Activated CD4-positive, alpha-beta memory T cell treated with anti-CD3 and anti-CD28 coated beads, Interleukin-2, amount 10 ng/mL, durations not matched to agents 7 days and 5 days (primary cell): ENCODE measurements at regions not wholly inside any gene's neighbourhood (a gene's known extent, or its start where the extent isn't known, plus 50 kb on each side); places are given as distances from the start of the nearest gene placed in this dataset.

ENCODE experiments used
- CTCF ChIA-PET: fragments of 350-600 bp; sonication (Branson Sonifier 250); formaldehyde crosslinking; loops from one replicate; lab custom pipeline; 2021; ENCODE audit warnings: antibody characterized with exemption, inconsistent platforms; lab: Charles Lee
- POLR2A ChIA-PET: fragments of 350-600 bp; sonication (Branson Sonifier 250); formaldehyde crosslinking; loops from one replicate; lab custom pipeline; 2021; ENCODE audit warnings: antibody characterized with exemption; lab: Charles Lee
- DNase-seq: peaks from one replicate; pipeline ENCODE4 v3.0.0-alpha.2; 2020
- H3K27ac Mint-ChIP-seq: one replicate; pipeline ENCODE4 v1.8.0; 2021; ENCODE audit warnings: mild to moderate bottlenecking, mixed read lengths
- H3K27me3 Mint-ChIP-seq: one replicate; pipeline ENCODE4 v1.8.0; 2021; ENCODE audit warnings: mixed read lengths
- H3K36me3 Mint-ChIP-seq: one replicate; pipeline ENCODE4 v1.8.0; 2021; ENCODE audit warnings: low read depth, mixed read lengths
- H3K4me1 Mint-ChIP-seq: one replicate; pipeline ENCODE4 v1.8.0; 2021; ENCODE audit warnings: mixed read lengths
- H3K4me3 Mint-ChIP-seq: one replicate; pipeline ENCODE4 v1.8.0; 2021; ENCODE audit warnings: mild to moderate bottlenecking, mixed read lengths
- H3K9me3 Mint-ChIP-seq: one replicate; pipeline ENCODE4 v1.8.0; 2021; ENCODE audit warnings: mixed read lengths

- POLR2A ChIA-PET: no interaction called here
- Mint-ChIP-seq H3K4me3 (no peak overlapping the region), H3K4me1 (no peaks in the 10 kb centered on the region), H3K27me3 (peaks cover 2% of the 10 kb centered on the region), H3K9me3 (no peaks in the 10 kb centered on the region), H3K27ac (no peak overlapping the region), H3K36me3 (no peaks in the 10 kb centered on the region)
- DNase-seq: no peak
- CTCF ChIA-PET: no interaction called here
Measured at GRCh38 chr20:23289249-23289648, 61.3 kb upstream of the NXT1 start.

DNA sequence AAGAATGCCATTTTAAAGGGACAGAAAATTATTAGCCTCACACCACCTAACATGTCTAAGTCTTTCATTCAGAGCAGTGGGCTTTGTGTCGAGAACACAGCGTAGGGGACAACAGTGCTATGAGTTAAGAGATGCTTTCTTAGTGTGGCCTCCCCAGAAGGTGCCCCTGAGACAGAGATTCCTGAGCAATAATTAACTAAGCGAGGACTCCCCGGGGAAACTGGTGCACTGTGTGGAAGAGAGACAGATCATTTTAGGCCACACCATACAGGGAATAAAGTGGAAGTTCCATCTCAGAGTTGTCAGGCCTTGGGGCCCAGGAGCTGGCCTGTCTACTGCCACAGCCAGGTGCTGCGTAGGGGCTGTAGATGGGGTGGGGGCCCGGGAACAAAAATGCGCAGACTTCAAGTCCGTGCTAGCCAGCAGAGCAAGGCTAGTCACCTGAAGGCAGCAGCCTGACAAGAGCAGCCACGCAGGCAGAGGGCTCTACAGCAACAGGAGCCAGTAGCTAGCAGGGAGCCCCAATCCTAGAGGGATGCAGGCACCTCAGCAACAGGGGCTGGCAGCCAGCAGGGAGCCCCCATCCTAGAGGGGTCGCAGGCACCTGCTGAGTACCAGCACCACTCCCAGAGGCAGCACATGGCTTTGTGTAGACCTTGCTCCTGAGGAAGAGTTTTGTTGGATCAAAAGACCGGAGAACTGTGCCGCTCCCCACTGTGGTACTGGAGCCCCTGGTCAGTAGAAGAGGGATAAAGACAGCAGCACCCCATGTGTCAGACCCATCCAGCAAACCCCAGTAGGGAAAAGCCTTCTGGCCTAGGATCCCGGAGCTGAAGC, 63.0 kb upstream of the NXT1 start:
- ChIA-PET CTCF (no interaction called here), POLR2A (no interaction called here)
- Mint-ChIP-seq H3K4me1 (no peaks in the 10 kb centered on the region), H3K9me3 (no peaks in the 10 kb centered on the region), H3K27ac (no peak overlapping the region), H3K36me3 (no peaks in the 10 kb centered on the region), H3K4me3 (no peak overlapping the region), H3K27me3 (peaks cover 2% of the 10 kb centered on the region)
- DNase-seq: no peak

GRCh38 chr20:23286346-23286745, 64.2 kb upstream of the NXT1 start:
- no peak overlapping the region for H3K4me3 Mint-ChIP-seq
- H3K27ac Mint-ChIP-seq: no peak overlapping the region
- peaks cover 2% of the 10 kb centered on the region for H3K27me3 Mint-ChIP-seq
- H3K9me3 Mint-ChIP-seq: no peaks in the 10 kb centered on the region
- CTCF ChIA-PET: no interaction called here
- no peaks in the 10 kb centered on the region for H3K36me3 Mint-ChIP-seq
- POLR2A ChIA-PET: no interaction called here
- DNase-seq: no peak
- H3K4me1 Mint-ChIP-seq: no peaks in the 10 kb centered on the region

- Mint-ChIP-seq H3K4me1 (no peaks in the 10 kb centered on the region), H3K9me3 (no peaks in the 10 kb centered on the region), H3K4me3 (no peak overlapping the region), H3K27me3 (no peaks in the 10 kb centered on the region), H3K27ac (no peak overlapping the region), H3K36me3 (no peaks in the 10 kb centered on the region)
- DNase-seq: no peak
- CTCF ChIA-PET: interaction anchor here (1.0 kb wide), 1 partner anchor 50 kb away, joined by 3 read pairs; no protein-coding TSS in a partner anchor
- POLR2A ChIA-PET: no interaction called here
Measured at GRCh38 chr20:23285536-23285935, 65.1 kb upstream of the NXT1 start.

GRCh38 chr20:23284009-23284408, 66.6 kb upstream of the NXT1 start:
- Mint-ChIP-seq H3K36me3 (no peaks in the 10 kb centered on the region), H3K27ac (no peak overlapping the region), H3K4me1 (no peaks in the 10 kb centered on the region), H3K27me3 (no peaks in the 10 kb centered on the region), H3K9me3 (no peaks in the 10 kb centered on the region), H3K4me3 (no peak overlapping the region)
- ChIA-PET POLR2A (no interaction called here), CTCF (no interaction called here)
- DNase-seq: no peak

DNA sequence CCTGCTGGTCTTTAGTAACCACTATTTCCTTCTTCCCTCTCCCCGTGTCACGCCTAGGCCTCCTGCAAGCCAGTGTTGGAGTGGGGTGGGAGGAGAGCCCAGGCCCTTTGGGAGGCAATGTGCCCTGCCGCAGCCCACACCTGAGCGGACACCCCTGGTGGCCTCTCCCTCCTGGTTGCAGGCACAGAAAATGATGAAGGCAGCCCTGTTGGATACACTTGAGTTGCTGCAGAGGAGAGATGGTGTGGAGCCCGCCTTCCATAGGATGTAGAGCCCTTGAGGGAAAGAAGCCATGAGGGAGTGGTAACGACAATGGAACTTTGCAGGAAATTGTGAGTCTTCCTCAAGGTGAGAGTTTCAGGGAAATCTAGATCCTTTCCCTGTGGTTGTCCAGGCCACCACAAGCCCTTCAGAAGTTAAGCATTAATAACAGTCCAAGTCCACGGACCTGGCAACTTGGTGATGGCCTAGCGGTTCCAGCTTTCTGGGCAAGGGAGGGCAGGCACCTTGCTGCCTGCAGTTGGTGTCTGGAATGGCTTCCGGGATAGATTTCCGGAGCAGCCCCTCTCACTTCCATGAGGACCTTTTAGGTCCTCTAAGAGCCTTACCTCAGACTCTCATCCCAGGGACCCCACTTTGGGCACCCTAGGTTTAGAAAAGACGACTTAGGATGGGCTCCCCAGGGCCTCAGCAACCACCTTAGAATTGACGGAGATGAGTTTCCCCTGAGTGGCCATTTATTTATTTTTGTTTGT, 67.3 kb upstream of the NXT1 start:
- no peaks in the 10 kb centered on the region for H3K4me1 Mint-ChIP-seq
- H3K36me3 Mint-ChIP-seq: no peaks in the 10 kb centered on the region
- H3K27me3 Mint-ChIP-seq: no peaks in the 10 kb centered on the region
- no peak overlapping the region for H3K27ac Mint-ChIP-seq
- POLR2A ChIA-PET: no interaction called here
- CTCF ChIA-PET: no interaction called here
- DNase-seq: no peak
- H3K4me3 Mint-ChIP-seq: no peak overlapping the region
- H3K9me3 Mint-ChIP-seq: no peaks in the 10 kb centered on the region

DNA sequence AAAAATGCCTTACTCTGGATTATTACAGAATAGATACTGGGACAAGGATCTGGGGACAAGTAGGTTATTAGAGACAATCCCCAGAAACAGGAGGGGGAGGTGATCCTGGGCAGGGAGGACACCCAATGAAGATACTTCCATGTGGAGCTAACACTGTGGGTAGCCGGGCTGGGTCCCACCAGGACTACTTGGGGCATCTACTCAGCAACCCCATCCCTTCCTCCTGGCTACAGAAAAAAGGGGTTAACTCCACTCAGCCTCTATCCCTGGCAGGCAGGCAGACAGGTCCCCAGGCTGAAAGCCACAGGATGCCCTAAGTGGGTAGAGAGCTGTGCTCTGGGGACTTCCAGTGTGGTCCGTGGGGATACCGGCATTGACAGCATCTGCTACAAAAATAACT, 68.0 kb upstream of the NXT1 start:
- H3K4me3 Mint-ChIP-seq: no peak overlapping the region
- H3K27me3 Mint-ChIP-seq: no peaks in the 10 kb centered on the region
- H3K9me3 Mint-ChIP-seq: no peaks in the 10 kb centered on the region
- CTCF ChIA-PET: no interaction called here
- POLR2A ChIA-PET: no interaction called here
- DNase-seq: no peak
- H3K4me1 Mint-ChIP-seq: no peaks in the 10 kb centered on the region
- H3K27ac Mint-ChIP-seq: no peak overlapping the region
- H3K36me3 Mint-ChIP-seq: no peaks in the 10 kb centered on the region

DNA sequence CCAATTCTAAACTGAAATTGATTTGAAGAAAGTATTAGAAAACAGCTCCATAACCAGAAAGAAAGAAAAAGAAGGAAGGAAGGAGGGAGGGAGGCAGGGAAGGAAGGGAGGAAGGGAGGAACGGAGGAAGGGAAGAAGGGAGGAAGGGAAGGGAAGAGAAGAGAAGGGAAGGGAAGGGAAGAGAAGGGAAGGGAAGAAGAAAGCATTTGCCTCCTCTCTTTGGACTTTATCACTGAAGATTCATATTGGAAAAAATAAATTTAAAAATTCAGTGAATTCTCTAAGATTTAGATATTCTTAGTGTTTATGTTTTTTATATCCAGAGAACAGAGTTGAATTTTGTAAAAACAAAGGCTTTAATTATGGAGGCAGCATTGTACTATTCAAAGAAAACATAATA, 68.5 kb upstream of the NXT1 start:
- H3K27me3 Mint-ChIP-seq: no peaks in the 10 kb centered on the region
- H3K36me3 Mint-ChIP-seq: no peaks in the 10 kb centered on the region
- POLR2A ChIA-PET: no interaction called here
- H3K9me3 Mint-ChIP-seq: no peaks in the 10 kb centered on the region
- no peaks in the 10 kb centered on the region for H3K4me1 Mint-ChIP-seq
- no peak overlapping the region for H3K27ac Mint-ChIP-seq
- no peak for DNase-seq
- no peak overlapping the region for H3K4me3 Mint-ChIP-seq
- CTCF ChIA-PET: no interaction called here

- H3K4me3 Mint-ChIP-seq: no peak overlapping the region
- POLR2A ChIA-PET: no interaction called here
- H3K9me3 Mint-ChIP-seq: no peaks in the 10 kb centered on the region
- CTCF ChIA-PET: no interaction called here
- no peak overlapping the region for H3K27ac Mint-ChIP-seq
- no peaks in the 10 kb centered on the region for H3K27me3 Mint-ChIP-seq
- H3K36me3 Mint-ChIP-seq: no peaks in the 10 kb centered on the region
- no peak for DNase-seq
- H3K4me1 Mint-ChIP-seq: no peaks in the 10 kb centered on the region
Measured at GRCh38 chr20:23279836-23280235, 70.8 kb upstream of the NXT1 start.

DNA sequence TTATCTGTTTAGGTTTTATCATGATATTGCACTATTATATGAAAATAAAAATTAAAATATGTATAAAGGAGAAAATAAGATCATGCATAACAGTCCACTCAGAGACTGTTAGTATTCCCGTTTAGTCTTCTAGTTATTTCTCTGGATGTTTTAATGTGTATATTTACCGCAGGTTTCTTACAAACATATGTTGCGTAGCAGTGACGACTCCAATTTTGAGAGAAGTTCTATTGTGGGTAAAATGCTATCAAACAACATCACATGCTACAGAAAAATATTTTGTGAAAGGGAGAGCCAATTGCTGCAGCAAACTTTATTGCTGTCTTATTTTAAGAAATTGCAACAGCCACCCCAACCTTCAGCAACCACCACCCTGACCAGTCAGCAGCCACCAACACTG, 72.4 kb upstream of the NXT1 start:
- no peaks in the 10 kb centered on the region for H3K9me3 Mint-ChIP-seq
- ChIA-PET CTCF (no interaction called here), POLR2A (no interaction called here)
- H3K27me3 Mint-ChIP-seq: no peaks in the 10 kb centered on the region
- no peak for DNase-seq
- H3K36me3 Mint-ChIP-seq: no peaks in the 10 kb centered on the region
- no peak overlapping the region for H3K4me3 Mint-ChIP-seq
- no peaks in the 10 kb centered on the region for H3K4me1 Mint-ChIP-seq
- no peak overlapping the region for H3K27ac Mint-ChIP-seq

DNA sequence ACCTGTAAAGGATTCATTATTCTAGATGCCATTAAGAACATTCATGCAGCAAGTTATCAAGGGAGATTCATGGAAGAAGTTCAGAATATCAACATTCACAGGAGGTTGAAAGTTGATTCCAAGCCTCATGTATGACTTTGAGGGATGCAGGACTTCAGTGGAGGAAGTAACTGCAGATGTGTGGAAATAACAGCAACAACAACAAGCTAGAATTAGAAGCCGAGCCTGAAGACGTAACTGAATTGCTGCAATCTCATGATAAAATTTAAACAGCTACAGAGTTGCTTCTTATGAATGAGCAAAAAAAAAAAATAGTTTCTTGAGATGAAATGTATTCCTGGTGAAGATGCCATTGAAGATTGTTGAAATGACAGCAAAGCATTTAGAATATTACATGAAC, 73.3 kb upstream of the NXT1 start:
- no peak overlapping the region for H3K4me3 Mint-ChIP-seq
- H3K36me3 Mint-ChIP-seq: no peaks in the 10 kb centered on the region
- no peaks in the 10 kb centered on the region for H3K27me3 Mint-ChIP-seq
- POLR2A ChIA-PET: no interaction called here
- H3K27ac Mint-ChIP-seq: no peak overlapping the region
- no peaks in the 10 kb centered on the region for H3K9me3 Mint-ChIP-seq
- CTCF ChIA-PET: no interaction called here
- no peak for DNase-seq
- no peaks in the 10 kb centered on the region for H3K4me1 Mint-ChIP-seq

DNA sequence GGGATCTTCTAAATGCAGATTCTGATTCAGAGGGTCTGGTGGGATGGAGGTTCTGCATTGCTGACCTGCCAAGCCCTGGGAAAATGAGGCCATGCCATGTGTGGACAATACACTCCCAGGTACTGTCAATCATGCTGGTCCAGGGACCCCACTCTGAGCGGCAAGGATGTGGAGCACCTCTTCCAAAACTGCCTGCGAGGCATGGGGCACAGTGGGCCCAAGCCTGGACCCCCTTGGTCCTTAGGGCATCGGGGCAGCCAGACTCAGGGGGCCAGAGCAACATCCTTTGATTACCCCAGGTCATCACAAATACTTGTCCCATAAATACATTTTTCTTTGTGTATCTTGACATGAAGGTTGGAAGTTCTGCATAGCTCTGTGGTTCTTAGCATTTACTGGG, 76.8 kb upstream of the NXT1 start:
- H3K27ac Mint-ChIP-seq: no peak overlapping the region

DNA sequence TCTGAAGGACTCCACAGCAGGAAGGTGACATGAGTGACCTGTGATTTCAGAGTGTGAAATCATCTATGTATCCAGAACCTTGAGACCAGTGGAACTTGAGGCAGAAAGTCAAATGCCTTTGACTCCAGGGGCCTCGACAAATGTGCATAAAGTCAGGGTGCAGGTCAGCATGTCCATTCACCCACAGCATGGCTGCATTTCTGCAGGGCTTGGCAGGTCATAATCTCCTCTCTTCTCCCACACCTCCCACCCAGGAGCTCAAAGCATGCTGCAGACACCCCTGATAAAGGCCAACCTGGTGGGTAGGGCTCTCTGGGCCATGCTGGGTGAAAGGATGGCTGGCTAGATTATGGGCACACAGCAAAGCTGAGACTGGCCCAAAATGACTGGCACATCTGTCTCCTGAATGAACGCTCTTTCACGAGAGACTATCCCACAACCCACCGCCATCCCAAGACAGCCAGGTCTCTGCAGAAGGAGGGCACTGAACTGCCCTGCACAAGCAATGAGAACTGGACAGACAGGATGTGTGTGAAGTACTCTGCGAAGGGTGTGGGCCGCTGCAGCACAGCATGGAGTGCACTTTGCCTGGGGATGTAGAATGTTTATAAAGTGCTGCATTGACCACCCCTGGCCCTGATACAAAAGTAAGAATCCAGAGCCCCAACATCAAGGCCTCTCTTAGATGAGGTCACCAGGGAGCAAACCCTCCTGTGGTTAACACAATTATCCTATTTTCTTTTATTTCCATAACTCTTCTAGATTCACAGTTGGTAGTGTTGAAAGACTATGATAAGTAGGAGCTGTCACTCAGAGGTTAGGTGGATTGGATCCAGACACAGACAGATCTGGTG, 78.2 kb upstream of the NXT1 start:
- Mint-ChIP-seq H3K4me3 (no peak overlapping the region), H3K27ac (no peak overlapping the region), H3K36me3 (no peaks in the 10 kb centered on the region), H3K9me3 (peaks cover 10% of the 10 kb centered on the region), H3K4me1 (no peaks in the 10 kb centered on the region), H3K27me3 (no peaks in the 10 kb centered on the region)
- ChIA-PET POLR2A (no interaction called here), CTCF (no interaction called here)
- no peak for DNase-seq

More for the DNA sequence above, 76.8 kb upstream of the NXT1 start:
- Mint-ChIP-seq H3K36me3 (no peaks in the 10 kb centered on the region), H3K9me3 (peaks cover 4% of the 10 kb centered on the region), H3K4me1 (no peaks in the 10 kb centered on the region), H3K4me3 (no peak overlapping the region), H3K27me3 (no peaks in the 10 kb centered on the region)
- POLR2A ChIA-PET: no interaction called here
- CTCF ChIA-PET: no interaction called here
- DNase-seq: no peak
